ENCODE measurements at regions not wholly inside any gene's neighbourhood (a gene's known extent, or its start where the extent isn't known, plus 50 kb on each side); places are given as distances from the start of the nearest gene placed in this dataset.

GRCh38 chr11:133718238-133718637 is 127.1 kb downstream of the SPATA19 start:
- no peaks in the 10 kb centered on the region for H3K4me1 Mint-ChIP-seq
- POLR2A ChIA-PET, result no interaction called here
- H3K27me3 Mint-ChIP-seq, result peaks cover 2% of the 10 kb centered on the region
- H3K27ac Mint-ChIP-seq, result no peak overlapping the region
- DNase-seq (no peak), ATAC-seq (no peak)
- H3K36me3 Mint-ChIP-seq (ENCODE audit: low read depth), result no peaks in the 10 kb centered on the region
- H3K4me3 Mint-ChIP-seq, result no peak overlapping the region
- CTCF ChIA-PET, result no interaction called here
- no peaks in the 10 kb centered on the region for H3K9me3 Mint-ChIP-seq (ENCODE audit: low read depth)
- intact Hi-C loops (cut with DNase I, micrococcal nuclease), result no loop called here

- ATAC-seq (no peak), DNase-seq (no peak)
- Mint-ChIP-seq H3K36me3 (ENCODE audit: low read depth) (no peaks in the 10 kb centered on the region), H3K4me3 (no peak overlapping the region), H3K27me3 (peaks cover 2% of the 10 kb centered on the region), H3K4me1 (no peaks in the 10 kb centered on the region), H3K9me3 (ENCODE audit: low read depth) (no peaks in the 10 kb centered on the region), H3K27ac (no peak overlapping the region)
- ChIA-PET POLR2A (no interaction called here), CTCF (no interaction called here)
- intact Hi-C loops (cut with DNase I, micrococcal nuclease), result no loop called here
These were observed 128.7 kb downstream of the SPATA19 start for GRCh38 chr11:133716602-133717001.

GRCh38 chr11:133715602-133716001 is 129.7 kb downstream of the SPATA19 start:
- ChIA-PET POLR2A (no interaction called here), CTCF (no interaction called here)
- Mint-ChIP-seq H3K36me3 (ENCODE audit: low read depth) (no peaks in the 10 kb centered on the region), H3K27ac (no peak overlapping the region), H3K4me1 (no peaks in the 10 kb centered on the region), H3K9me3 (ENCODE audit: low read depth) (no peaks in the 10 kb centered on the region), H3K4me3 (no peak overlapping the region), H3K27me3 (peaks cover 2% of the 10 kb centered on the region)
- ATAC-seq (no peak), DNase-seq (no peak)
- intact Hi-C loops (cut with DNase I, micrococcal nuclease), result no loop called here

- no peaks in the 10 kb centered on the region for H3K4me1 Mint-ChIP-seq
- H3K9me3 Mint-ChIP-seq (ENCODE audit: low read depth), result no peaks in the 10 kb centered on the region
- peaks cover 2% of the 10 kb centered on the region for H3K27me3 Mint-ChIP-seq
- DNase-seq, result no peak
- intact Hi-C loops (cut with DNase I, micrococcal nuclease), result no loop called here
- no peak overlapping the region for H3K27ac Mint-ChIP-seq
- no peak overlapping the region for H3K4me3 Mint-ChIP-seq
- H3K36me3 Mint-ChIP-seq (ENCODE audit: low read depth), result no peaks in the 10 kb centered on the region
- ChIA-PET CTCF (no interaction called here), POLR2A (no interaction called here)
- no peak for ATAC-seq
These were observed 130.6 kb downstream of the SPATA19 start for GRCh38 chr11:133714471-133715375.

GRCh38 chr11:133713844-133714243 is 131.5 kb downstream of the SPATA19 start:
- ChIA-PET POLR2A (no interaction called here), CTCF (no interaction called here)
- Mint-ChIP-seq H3K4me1 (no peaks in the 10 kb centered on the region), H3K36me3 (ENCODE audit: low read depth) (no peaks in the 10 kb centered on the region), H3K27ac (no peak overlapping the region), H3K27me3 (peaks cover 2% of the 10 kb centered on the region), H3K9me3 (ENCODE audit: low read depth) (no peaks in the 10 kb centered on the region), H3K4me3 (no peak overlapping the region)
- intact Hi-C loops (cut with DNase I, micrococcal nuclease), result no loop called here
- no peak for DNase-seq
- ATAC-seq, result no peak

GRCh38 chr11:133713406-133713805 is 131.9 kb downstream of the SPATA19 start:
- intact Hi-C loops (cut with DNase I, micrococcal nuclease), result no loop called here
- Mint-ChIP-seq H3K27ac (no peak overlapping the region), H3K4me1 (no peaks in the 10 kb centered on the region), H3K27me3 (peaks cover 2% of the 10 kb centered on the region), H3K4me3 (no peak overlapping the region), H3K36me3 (ENCODE audit: low read depth) (no peaks in the 10 kb centered on the region), H3K9me3 (ENCODE audit: low read depth) (no peaks in the 10 kb centered on the region)
- ATAC-seq (no peak), DNase-seq (no peak)
- POLR2A ChIA-PET, result no interaction called here
- CTCF ChIA-PET, result no interaction called here

- intact Hi-C loops (cut with DNase I, micrococcal nuclease), result no loop called here
- CTCF ChIA-PET, result interaction anchor here (0.6 kb wide), 1 partner anchor 223 kb away, joined by 3 read pairs; no protein-coding TSS in a partner anchor
- ATAC-seq (no peak), DNase-seq (no peak)
- H3K36me3 Mint-ChIP-seq (ENCODE audit: low read depth), result no peaks in the 10 kb centered on the region
- no peaks in the 10 kb centered on the region for H3K9me3 Mint-ChIP-seq (ENCODE audit: low read depth)
- no peak overlapping the region for H3K27ac Mint-ChIP-seq
- no peak overlapping the region for H3K4me3 Mint-ChIP-seq
- POLR2A ChIA-PET, result no interaction called here
- H3K27me3 Mint-ChIP-seq, result peaks cover 2% of the 10 kb centered on the region
- no peaks in the 10 kb centered on the region for H3K4me1 Mint-ChIP-seq
These were observed 133.2 kb downstream of the SPATA19 start for GRCh38 chr11:133712051-133712560.

GRCh38 chr11:133711545-133711944 is 133.8 kb downstream of the SPATA19 start:
- Mint-ChIP-seq H3K27ac (no peak overlapping the region), H3K9me3 (ENCODE audit: low read depth) (no peaks in the 10 kb centered on the region), H3K4me3 (no peak overlapping the region), H3K27me3 (no peaks in the 10 kb centered on the region), H3K4me1 (no peaks in the 10 kb centered on the region), H3K36me3 (ENCODE audit: low read depth) (no peaks in the 10 kb centered on the region)
- CTCF ChIA-PET, result no interaction called here
- DNase-seq, result no peak
- intact Hi-C loops (cut with DNase I, micrococcal nuclease), result no loop called here
- POLR2A ChIA-PET, result no interaction called here
- ATAC-seq, result no peak

GRCh38 chr11:133710681-133711240 is 134.6 kb downstream of the SPATA19 start:
- Mint-ChIP-seq H3K4me1 (no peaks in the 10 kb centered on the region), H3K9me3 (ENCODE audit: low read depth) (no peaks in the 10 kb centered on the region), H3K4me3 (no peak overlapping the region), H3K27ac (no peak overlapping the region), H3K27me3 (peaks cover 2% of the 10 kb centered on the region), H3K36me3 (ENCODE audit: low read depth) (no peaks in the 10 kb centered on the region)
- POLR2A ChIA-PET, result no interaction called here
- no peak for DNase-seq
- intact Hi-C loops (cut with DNase I, micrococcal nuclease), result no loop called here
- ATAC-seq, result no peak
- CTCF ChIA-PET, result no interaction called here

- no peak for DNase-seq
- no peak for ATAC-seq
- Mint-ChIP-seq H3K27me3 (peaks cover 2% of the 10 kb centered on the region), H3K4me1 (no peaks in the 10 kb centered on the region), H3K4me3 (no peak overlapping the region), H3K27ac (no peak overlapping the region), H3K9me3 (ENCODE audit: low read depth) (no peaks in the 10 kb centered on the region), H3K36me3 (ENCODE audit: low read depth) (no peaks in the 10 kb centered on the region)
- intact Hi-C loops (cut with DNase I, micrococcal nuclease), result no loop called here
- POLR2A ChIA-PET, result no interaction called here
- CTCF ChIA-PET, result no interaction called here
These were observed 135.1 kb downstream of the SPATA19 start for GRCh38 chr11:133710241-133710640.

- Mint-ChIP-seq H3K27me3 (peaks cover 6% of the 10 kb centered on the region), H3K36me3 (ENCODE audit: low read depth) (no peaks in the 10 kb centered on the region), H3K27ac (no peak overlapping the region), H3K4me3 (no peak overlapping the region), H3K4me1 (no peaks in the 10 kb centered on the region), H3K9me3 (ENCODE audit: low read depth) (no peaks in the 10 kb centered on the region)
- ChIA-PET POLR2A (no interaction called here), CTCF (interaction anchor here (0.6 kb wide), 1 partner anchor 310 kb away, joined by 4 read pairs; no protein-coding TSS in a partner anchor)
- ATAC-seq, result no peak
- intact Hi-C loops (cut with DNase I, micrococcal nuclease), result no loop called here
- no peak for DNase-seq
These were observed 136.7 kb downstream of the SPATA19 start for GRCh38 chr11:133708547-133709051.

Data from activated CD4-positive, alpha-beta T cell treated with anti-CD3 and anti-CD28 coated beads for 36 hours (primary cell).